Colonic mucosa (tissue), 4 donors: ENCODE measurements at regions not wholly inside any gene's neighbourhood (a gene's known extent, or its start where the extent isn't known, plus 50 kb on each side); places are given as distances from the start of the nearest gene placed in this dataset.

Experiments used
- DNase-seq: peaks from one replicate; pipeline ENCODE4 v3.0.0-alpha.2; 2020
- H3K27ac ChIP-seq: fragments of 200-600 bp; one replicate; pipeline ENCODE4 v1.8.0; 2021
- H3K27me3 ChIP-seq: fragments of 200-600 bp; one replicate; pipeline ENCODE4 v1.8.0; 2021
- H3K36me3 ChIP-seq: fragments of 200-600 bp; one replicate; pipeline ENCODE4 v1.8.0; 2021
- H3K4me1 ChIP-seq: fragments of 200-600 bp; one replicate; pipeline ENCODE4 v1.8.0; 2021; ENCODE audit warnings: mild to moderate bottlenecking
- H3K4me3 ChIP-seq: fragments of 200-600 bp; one replicate; pipeline ENCODE4 v1.8.0; 2021
- H3K9ac ChIP-seq, 2 donors: one replicate each; pipeline ENCODE4 v1.7.0; 2013; ENCODE audit warnings: control low read depth in 2 of 2, low read depth in 2 of 2, low read length in 2 of 2
- H3K9me3 ChIP-seq: fragments of 200-600 bp; one replicate; pipeline ENCODE4 v1.8.0; 2021
- intact Hi-C: fragments of 100-400 bp; cut with DNase I; formaldehyde crosslinking; loops from one replicate; pipeline ENCODE4 v1.14.1; 2022
- TF ChIP-seq, protein P1 (sequence below): fragments of 200-600 bp; IDR thresholded peaks from one replicate; pipeline ENCODE4 v1.8.0; 2022; ENCODE audit warnings: antibody characterized with exemption, mild to moderate bottlenecking
- donor health status: healthy.
- donor health status: DM: no; HTN: no; CAD: no.
- donor health status: DM: no; HTN: no; CAD: no.

DNA sequence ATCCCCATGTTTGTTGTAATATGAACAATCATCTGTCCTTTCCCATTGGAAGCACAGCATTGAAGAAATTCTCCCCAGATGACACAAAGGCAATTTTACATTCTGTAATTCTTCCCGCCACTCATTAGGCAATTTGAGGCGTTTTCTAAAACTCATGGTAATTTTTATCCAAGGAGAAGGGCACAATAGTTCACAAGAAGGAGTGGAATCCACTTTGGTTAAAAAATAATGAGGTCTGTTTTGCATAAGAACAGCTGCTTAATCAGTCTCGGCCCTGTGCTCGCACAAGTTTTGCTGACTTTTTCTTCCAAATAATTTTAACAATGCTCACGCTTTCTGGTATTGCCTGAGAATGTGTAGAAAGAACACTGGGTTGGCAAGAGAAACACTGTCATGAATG, 94.0 kb downstream of the CAVIN4 start:
- no peak for DNase-seq
- Histone ChIP-seq H3K4me1 (no peaks in the 10 kb centered on the region), H3K4me3 (no peak overlapping the region), H3K9me3 (no peaks in the 10 kb centered on the region), H3K36me3 (no peaks in the 10 kb centered on the region), H3K9ac (no peak overlapping the region), H3K27ac (no peak overlapping the region), H3K27me3 (no peaks in the 10 kb centered on the region)
- intact Hi-C loops = no loop called here
- TF ChIP-seq, protein P1, sequence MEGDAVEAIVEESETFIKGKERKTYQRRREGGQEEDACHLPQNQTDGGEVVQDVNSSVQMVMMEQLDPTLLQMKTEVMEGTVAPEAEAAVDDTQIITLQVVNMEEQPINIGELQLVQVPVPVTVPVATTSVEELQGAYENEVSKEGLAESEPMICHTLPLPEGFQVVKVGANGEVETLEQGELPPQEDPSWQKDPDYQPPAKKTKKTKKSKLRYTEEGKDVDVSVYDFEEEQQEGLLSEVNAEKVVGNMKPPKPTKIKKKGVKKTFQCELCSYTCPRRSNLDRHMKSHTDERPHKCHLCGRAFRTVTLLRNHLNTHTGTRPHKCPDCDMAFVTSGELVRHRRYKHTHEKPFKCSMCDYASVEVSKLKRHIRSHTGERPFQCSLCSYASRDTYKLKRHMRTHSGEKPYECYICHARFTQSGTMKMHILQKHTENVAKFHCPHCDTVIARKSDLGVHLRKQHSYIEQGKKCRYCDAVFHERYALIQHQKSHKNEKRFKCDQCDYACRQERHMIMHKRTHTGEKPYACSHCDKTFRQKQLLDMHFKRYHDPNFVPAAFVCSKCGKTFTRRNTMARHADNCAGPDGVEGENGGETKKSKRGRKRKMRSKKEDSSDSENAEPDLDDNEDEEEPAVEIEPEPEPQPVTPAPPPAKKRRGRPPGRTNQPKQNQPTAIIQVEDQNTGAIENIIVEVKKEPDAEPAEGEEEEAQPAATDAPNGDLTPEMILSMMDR = no peak

DNA sequence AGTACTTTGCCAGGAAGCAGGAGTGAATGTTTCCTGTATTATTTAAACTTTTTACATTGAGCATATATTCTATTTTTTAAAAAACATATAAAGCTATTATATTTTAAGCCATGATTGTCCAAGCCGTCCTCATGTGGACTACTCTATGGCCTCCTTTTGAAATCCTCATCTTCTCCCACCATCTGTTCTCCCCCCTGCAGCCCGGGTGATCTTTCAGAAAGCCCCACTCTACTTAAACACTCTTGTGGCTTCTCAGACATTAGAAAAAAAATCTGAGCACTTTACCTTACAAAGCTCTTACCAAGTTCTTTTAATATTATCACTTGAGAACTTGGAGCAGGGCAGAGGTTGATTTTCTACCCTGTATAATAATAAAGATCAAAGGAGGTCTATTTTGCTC, 95.4 kb downstream of the CAVIN4 start:
- intact Hi-C loops = no loop called here
- Histone ChIP-seq H3K27me3 (no peaks in the 10 kb centered on the region), H3K36me3 (no peaks in the 10 kb centered on the region), H3K27ac (no peak overlapping the region), H3K9me3 (no peaks in the 10 kb centered on the region), H3K4me3 (no peak overlapping the region), H3K9ac (no peak overlapping the region), H3K4me1 (no peaks in the 10 kb centered on the region)
- no peak for DNase-seq
- TF ChIP-seq, protein P1 = no peak

DNA sequence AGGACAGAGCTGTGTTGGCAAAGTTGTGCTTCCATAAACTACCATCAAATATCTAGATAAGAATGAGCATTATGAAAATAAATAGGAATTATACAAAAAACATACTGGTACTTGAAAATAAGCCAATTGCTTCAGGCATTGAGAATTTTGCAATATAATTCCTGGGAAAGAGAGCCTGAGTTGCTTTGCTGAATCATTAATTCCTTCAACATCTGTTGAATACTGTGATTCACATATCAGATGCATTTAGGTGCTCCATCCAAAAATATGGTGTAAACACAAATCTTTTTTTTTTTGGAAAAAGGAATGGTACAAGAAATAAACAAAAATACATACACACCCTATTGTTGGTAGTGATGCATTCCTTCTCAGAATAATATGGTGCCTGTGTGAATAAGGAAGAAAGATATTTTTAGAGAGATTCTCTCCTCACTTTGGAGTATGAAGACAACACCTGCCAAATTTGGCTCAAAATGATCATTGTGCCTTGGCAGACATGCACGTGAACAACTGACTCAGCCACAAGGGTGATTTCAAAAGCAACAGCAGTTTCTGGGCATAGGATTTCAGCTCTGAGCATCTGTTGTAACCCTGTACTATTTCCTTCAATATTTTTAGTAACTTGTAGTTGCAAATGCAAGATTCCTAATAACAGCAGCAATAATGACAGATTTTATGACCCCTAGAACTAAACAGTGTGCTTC, 96.7 kb downstream of the CAVIN4 start:
- TF ChIP-seq, protein P1 = no peak
- H3K9ac ChIP-seq = no peak overlapping the region
- no peaks in the 10 kb centered on the region for H3K27me3 ChIP-seq
- H3K4me1 ChIP-seq = no peaks in the 10 kb centered on the region
- no peaks in the 10 kb centered on the region for H3K36me3 ChIP-seq
- intact Hi-C loops = no loop called here
- no peak overlapping the region for H3K27ac ChIP-seq
- no peak overlapping the region for H3K4me3 ChIP-seq
- H3K9me3 ChIP-seq = no peaks in the 10 kb centered on the region
- DNase-seq = no peak

DNA sequence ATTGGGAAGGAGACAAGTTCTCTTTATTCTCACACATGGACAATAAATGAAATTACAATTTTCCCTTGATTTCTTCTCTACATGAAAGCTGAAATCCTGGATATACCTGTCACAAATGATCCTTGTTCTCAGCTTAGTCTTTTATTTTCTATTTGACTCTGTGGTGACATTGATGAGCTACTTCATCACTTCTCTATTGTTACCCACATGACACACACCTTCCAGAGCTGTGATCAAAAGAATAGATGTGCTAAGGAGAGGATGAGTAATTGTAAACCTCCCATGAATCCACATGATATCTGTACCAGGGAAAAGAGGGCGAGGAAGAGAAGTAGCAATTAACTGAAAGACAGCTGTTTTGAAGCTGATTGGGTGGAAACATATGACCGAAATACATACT, 102.0 kb downstream of the CAVIN4 start:
- Histone ChIP-seq H3K9me3 (no peaks in the 10 kb centered on the region), H3K36me3 (no peaks in the 10 kb centered on the region), H3K4me3 (no peak overlapping the region), H3K9ac (no peak overlapping the region), H3K27ac (no peak overlapping the region), H3K4me1 (no peaks in the 10 kb centered on the region), H3K27me3 (no peaks in the 10 kb centered on the region)
- intact Hi-C loops = no loop called here
- DNase-seq = no peak
- TF ChIP-seq, protein P1 = no peak

DNA sequence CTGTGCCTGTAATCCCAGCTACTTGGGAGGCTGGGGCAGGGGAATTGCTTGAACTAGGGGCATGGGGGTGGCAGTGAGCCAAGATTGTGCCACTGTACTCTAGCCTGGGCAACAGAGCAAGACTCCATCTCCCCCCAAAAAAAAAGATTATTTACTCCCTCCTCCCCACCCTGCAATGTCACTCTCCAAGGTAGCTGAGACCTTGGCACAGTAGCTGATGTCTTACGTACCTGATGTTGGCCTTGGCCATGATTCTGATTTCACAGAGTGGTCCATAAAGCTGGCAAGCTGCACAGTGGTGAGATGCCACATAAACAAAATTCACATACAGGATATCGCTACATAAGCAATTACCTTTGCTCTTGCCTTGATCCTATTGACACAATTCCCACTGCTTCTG, 108.5 kb downstream of the CAVIN4 start:
- H3K4me1 ChIP-seq = no peaks in the 10 kb centered on the region
- no peaks in the 10 kb centered on the region for H3K9me3 ChIP-seq
- no peaks in the 10 kb centered on the region for H3K36me3 ChIP-seq
- H3K4me3 ChIP-seq = no peak overlapping the region
- H3K27ac ChIP-seq = no peak overlapping the region
- DNase-seq = no peak
- intact Hi-C loops = no loop called here
- H3K9ac ChIP-seq = no peak overlapping the region
- H3K27me3 ChIP-seq = no peaks in the 10 kb centered on the region
- TF ChIP-seq, protein P1 = no peak
